Ishikawa (cell line): ENCODE measurements at regions not wholly inside any gene's neighbourhood (a gene's known extent, or its start where the extent isn't known, plus 50 kb on each side); places are given as distances from the start of the nearest gene placed in this dataset.

Experiments used
- CEBPB ChIP-seq: IDR thresholded peaks from 2 replicates; pipeline ENCODE4 v1.6.1; 2012
- MAX ChIP-seq: IDR thresholded peaks from 2 replicates; pipeline ENCODE4 v1.6.1; 2012
- TEAD4 ChIP-seq: IDR thresholded peaks from 2 replicates; pipeline ENCODE4 v1.6.1; 2012
- TF ChIP-seq, protein P1 (sequence below): IDR thresholded peaks from 2 replicates; pipeline ENCODE4 v1.6.1; 2012

DNA sequence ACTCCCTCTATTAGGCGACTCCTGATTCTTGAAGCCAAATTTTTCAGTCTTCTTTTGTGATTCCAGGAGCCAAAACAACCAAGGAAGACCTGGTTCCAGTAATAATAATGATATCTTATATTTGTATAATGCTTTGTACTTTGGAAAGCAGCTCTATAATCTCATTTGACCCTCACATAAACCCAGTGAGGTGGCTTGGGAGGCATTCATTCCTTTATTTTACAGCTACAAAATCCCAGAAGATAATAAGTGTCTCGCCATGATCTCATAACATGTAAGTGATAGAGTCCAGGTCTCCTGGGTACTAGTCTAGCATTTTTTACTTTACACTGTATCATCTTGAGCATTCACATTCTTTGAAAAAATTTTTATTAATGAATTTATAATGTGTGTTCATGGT is 143.1 kb downstream of the ACTBL2 start:
- TF ChIP-seq, protein P1, sequence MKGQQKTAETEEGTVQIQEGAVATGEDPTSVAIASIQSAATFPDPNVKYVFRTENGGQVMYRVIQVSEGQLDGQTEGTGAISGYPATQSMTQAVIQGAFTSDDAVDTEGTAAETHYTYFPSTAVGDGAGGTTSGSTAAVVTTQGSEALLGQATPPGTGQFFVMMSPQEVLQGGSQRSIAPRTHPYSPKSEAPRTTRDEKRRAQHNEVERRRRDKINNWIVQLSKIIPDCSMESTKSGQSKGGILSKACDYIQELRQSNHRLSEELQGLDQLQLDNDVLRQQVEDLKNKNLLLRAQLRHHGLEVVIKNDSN, result no peak
- TF ChIP-seq TEAD4 (no peak), CEBPB (no peak), MAX (no peak)
